H1 (cell line): ENCODE measurements at regions not wholly inside any gene's neighbourhood (a gene's known extent, or its start where the extent isn't known, plus 50 kb on each side); places are given as distances from the start of the nearest gene placed in this dataset.

Experiments
- CBX5 ChIP-seq: fragments of 300-800, 300-1000 bp; sonication (generic); IDR thresholded peaks from 2 replicates; pipeline ENCODE4 v1.7.1; 2016; ENCODE audit warnings: antibody characterized with exemption, low read length, low read depth
- HDAC6 ChIP-seq: IDR thresholded peaks from one replicate; pipeline ENCODE4 v1.7.1; 2012; ENCODE audit warnings: low read depth, mild to moderate bottlenecking, inconsistent platforms, low read length, moderate library complexity
- RNF2 ChIP-seq: fragments of 200-900, 300-1000 bp; sonication (generic); IDR thresholded peaks from 2 replicates; pipeline ENCODE4 v1.7.1; 2016; ENCODE audit warnings: borderline replicate concordance, low read depth, mild to moderate bottlenecking, antibody characterized with exemption, low read length; ENCODE audit not compliant: poor library complexity, severe bottlenecking; ENCODE audit errors: missing control alignments
- TCF12 ChIP-seq: IDR thresholded peaks from 2 replicates; pipeline ENCODE4 v1.6.1; 2011; ENCODE audit warnings: low read depth, mild to moderate bottlenecking, low read length

DNA sequence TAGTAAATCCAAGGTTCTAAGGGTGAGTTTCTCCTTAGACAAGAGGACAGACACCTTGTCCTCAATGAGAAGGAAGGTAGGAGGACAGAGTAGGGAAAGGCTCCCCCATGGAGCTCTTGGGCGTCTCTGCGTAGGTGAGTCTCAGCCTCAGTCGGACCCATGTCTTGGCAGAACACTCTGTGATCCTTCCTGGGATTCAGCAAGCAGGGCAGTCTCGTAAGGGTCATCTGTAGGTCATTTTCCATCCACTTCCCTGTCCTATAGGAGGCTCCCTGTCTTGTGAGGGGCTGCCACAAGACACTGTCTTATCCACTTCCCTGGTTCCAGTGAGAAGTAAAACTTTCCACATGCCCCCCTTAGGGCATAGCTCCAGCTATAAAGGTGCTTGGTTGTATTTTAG is 122.6 kb upstream of the TWIST2 start (continued):
- TF ChIP-seq HDAC6 (no peak), CBX5 (no peak), TCF12 (no peak), RNF2 (no peak)
- TF ChIP-seq, all 59 proteins: peak for 0
